Nephron progenitor cell (in vitro differentiated cells): ENCODE measurements at regions not wholly inside any gene's neighbourhood (a gene's known extent, or its start where the extent isn't known, plus 50 kb on each side); places are given as distances from the start of the nearest gene placed in this dataset.

Source experiments
- DNase-seq: peaks from one replicate; pipeline ENCODE4 v3.0.0; 2021
- H3K27ac Mint-ChIP-seq: 2 replicates; pipeline ENCODE4 v1.8.0; 2021; ENCODE audit warnings: mild to moderate bottlenecking, moderate library complexity, mixed read lengths
- H3K27me3 Mint-ChIP-seq: 2 replicates; pipeline ENCODE4 v1.8.0; 2021; ENCODE audit warnings: mild to moderate bottlenecking, low read depth, mixed read lengths; ENCODE audit not compliant: poor library complexity
- H3K36me3 Mint-ChIP-seq: 2 replicates; pipeline ENCODE4 v1.8.0; 2021; ENCODE audit warnings: low read depth, mixed read lengths
- H3K4me1 Mint-ChIP-seq: 2 replicates; pipeline ENCODE4 v1.8.0; 2021; ENCODE audit warnings: mixed read lengths
- H3K4me3 Mint-ChIP-seq: 2 replicates; pipeline ENCODE4 v1.8.0; 2021; ENCODE audit warnings: mild to moderate bottlenecking, moderate library complexity, mixed read lengths
- H3K9me3 Mint-ChIP-seq: 2 replicates; pipeline ENCODE4 v1.8.0; 2021; ENCODE audit warnings: mild to moderate bottlenecking, moderate library complexity, mixed read lengths
- TF ChIP-seq, protein P1 (sequence below): fragments of 200-600 bp; sonication (generic); IDR thresholded peaks from 2 replicates; pipeline ENCODE4 v1.5.0; 2021; ENCODE audit warnings: antibody characterized with exemption

DNA sequence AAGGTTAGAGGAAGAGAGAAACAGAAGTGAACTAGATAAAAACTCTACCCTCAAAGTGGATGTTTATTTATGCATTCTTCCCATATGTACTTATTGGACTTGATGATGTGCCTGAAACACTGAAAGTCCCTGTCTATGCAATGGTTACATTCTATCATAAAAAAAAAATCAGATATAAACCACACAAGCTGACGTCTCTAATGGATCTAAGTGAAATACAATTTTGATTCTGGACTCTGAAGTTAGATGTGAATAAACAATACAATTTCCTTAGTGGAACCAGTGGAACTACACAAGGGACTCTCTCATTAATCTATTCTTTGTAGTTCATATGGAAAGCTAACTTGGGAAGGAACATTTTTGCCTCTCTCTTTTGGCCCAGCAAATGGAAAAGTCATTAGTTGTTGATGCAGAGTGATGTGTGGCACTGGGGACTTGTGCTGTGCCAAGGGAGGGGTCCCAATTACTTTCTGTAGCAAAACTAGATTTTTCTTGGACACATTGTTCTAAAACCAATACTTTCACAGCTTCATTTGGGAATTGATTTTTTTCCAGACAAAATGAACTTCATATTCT is 376.8 kb downstream of the TRIB2 start:
- Mint-ChIP-seq H3K36me3 (no peaks in the 10 kb centered on the region), H3K4me3 (no peak overlapping the region)

DNA sequence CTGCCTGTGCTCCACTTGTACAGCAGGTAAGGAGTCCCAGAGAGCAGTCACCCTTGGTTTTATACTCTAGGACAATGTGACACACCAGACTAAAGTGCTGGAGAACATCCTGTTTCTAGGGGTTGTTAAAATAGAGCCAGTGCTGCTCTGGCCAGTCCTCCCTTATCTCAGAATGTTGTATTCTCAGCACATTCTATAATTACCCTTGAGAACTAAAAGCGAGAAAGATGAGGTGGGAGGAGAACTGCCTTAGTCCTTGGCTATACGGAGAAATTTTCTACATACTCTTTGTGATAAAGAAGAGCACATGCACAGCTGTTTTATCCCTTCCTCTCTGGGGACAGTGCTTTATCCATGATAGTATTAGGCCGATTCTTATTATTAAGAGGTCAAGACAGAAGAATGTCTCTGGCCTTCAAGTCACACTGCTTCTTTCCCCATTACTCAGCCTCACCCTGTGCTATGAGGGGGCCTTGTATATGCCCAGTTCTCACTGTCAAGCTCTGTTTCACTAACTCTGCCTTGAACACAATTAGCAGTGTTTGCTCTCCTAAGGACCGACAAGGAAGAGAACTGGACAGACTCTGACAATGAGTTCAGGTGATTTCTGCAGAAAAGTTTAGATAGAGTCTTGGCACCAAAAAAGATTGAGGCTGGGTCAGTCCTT is 385.8 kb downstream of the TRIB2 start:
- peaks cover 5% of the 10 kb centered on the region for H3K9me3 Mint-ChIP-seq
- H3K27ac Mint-ChIP-seq, result no peak overlapping the region
- H3K27me3 Mint-ChIP-seq, result no peaks in the 10 kb centered on the region
- H3K36me3 Mint-ChIP-seq, result no peaks in the 10 kb centered on the region
- no peaks in the 10 kb centered on the region for H3K4me1 Mint-ChIP-seq
- TF ChIP-seq, protein P1, sequence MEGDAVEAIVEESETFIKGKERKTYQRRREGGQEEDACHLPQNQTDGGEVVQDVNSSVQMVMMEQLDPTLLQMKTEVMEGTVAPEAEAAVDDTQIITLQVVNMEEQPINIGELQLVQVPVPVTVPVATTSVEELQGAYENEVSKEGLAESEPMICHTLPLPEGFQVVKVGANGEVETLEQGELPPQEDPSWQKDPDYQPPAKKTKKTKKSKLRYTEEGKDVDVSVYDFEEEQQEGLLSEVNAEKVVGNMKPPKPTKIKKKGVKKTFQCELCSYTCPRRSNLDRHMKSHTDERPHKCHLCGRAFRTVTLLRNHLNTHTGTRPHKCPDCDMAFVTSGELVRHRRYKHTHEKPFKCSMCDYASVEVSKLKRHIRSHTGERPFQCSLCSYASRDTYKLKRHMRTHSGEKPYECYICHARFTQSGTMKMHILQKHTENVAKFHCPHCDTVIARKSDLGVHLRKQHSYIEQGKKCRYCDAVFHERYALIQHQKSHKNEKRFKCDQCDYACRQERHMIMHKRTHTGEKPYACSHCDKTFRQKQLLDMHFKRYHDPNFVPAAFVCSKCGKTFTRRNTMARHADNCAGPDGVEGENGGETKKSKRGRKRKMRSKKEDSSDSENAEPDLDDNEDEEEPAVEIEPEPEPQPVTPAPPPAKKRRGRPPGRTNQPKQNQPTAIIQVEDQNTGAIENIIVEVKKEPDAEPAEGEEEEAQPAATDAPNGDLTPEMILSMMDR, result no peak
- DNase-seq, result no peak
- H3K4me3 Mint-ChIP-seq, result no peak overlapping the region

More for the DNA sequence above, 376.8 kb downstream of the TRIB2 start:
- no peaks in the 10 kb centered on the region for H3K4me1 Mint-ChIP-seq
- TF ChIP-seq, protein P1, result no peak
- H3K27me3 Mint-ChIP-seq, result no peaks in the 10 kb centered on the region
- no peaks in the 10 kb centered on the region for H3K9me3 Mint-ChIP-seq
- no peak for DNase-seq
- H3K27ac Mint-ChIP-seq, result no peak overlapping the region

DNA sequence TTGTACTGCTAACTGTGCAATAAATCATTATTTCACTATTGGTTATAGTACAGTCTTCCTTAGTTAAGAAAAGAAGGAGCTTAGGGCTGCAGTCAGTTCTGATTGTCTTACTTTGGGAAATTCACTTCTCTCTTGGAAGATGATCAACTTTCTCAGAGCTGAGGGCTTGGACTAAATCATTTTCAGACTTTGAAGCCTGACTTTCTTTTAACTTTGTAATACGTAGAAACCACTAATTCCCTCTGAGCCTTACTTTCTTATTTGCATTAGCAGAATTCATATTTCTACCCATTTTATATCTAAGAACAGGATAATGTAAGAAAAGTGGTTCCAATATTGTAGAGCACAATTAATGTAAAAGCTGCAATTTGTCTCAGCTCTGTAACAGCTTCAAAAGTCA is 386.4 kb downstream of the TRIB2 start:
- Mint-ChIP-seq H3K9me3 (peaks cover 5% of the 10 kb centered on the region), H3K4me1 (no peaks in the 10 kb centered on the region), H3K27me3 (no peaks in the 10 kb centered on the region), H3K36me3 (no peaks in the 10 kb centered on the region), H3K27ac (no peak overlapping the region), H3K4me3 (no peak overlapping the region)
- DNase-seq, result no peak
- TF ChIP-seq, protein P1, result no peak

DNA sequence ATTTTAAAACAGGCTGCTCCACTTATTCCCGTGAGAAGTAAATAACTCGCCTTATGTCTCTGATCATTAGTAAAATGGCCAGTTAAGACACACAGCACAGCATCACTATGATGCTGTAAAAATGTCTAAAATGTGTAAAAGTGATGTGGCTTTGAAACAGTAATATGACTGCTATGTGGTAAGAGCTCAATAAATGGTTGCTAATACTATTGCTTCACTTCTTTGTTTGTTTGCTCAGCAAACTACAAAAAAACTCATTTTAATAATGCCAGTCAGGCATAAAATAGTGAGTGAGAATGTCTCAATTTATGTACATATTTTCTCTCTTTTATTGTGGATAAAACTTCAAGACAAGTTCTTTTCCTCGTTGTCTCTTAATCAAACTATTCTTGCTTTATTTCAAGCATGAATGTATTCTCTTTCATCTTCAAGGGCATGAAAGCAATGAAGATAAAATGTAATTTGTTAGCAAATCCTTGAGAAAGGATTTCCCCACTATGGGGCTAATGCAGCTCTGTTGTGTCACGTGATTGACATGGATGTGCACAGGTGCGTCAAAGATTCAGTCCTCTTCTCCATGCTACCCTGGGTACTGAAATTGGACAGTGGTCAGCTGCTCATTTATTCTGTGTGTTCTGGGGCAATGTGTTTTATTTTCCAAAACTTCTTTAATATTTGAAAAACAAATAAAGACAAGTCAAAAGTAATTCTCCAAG is 387.2 kb downstream of the TRIB2 start:
- H3K4me1 Mint-ChIP-seq, result no peaks in the 10 kb centered on the region
- no peak overlapping the region for H3K27ac Mint-ChIP-seq

DNA sequence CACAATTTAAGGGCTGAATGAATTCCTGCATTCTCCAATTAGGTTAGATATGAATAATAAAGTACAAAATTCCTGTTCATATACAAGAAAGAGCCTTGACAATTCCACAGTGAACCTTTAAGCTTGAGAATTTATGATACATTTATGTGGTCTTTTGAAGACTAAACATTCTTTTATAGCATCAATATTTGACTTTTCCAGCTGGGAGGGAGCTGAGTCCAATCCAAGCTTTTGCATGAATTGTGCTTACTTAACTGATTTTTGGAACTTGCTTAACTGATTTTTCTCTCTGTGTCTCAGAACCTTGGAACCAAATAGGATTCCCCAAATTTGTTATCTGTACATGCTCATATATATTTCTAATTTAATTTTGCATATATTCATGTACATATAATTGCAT is 388.0 kb downstream of the TRIB2 start:
- TF ChIP-seq, protein P1, result no peak
- H3K36me3 Mint-ChIP-seq, result no peaks in the 10 kb centered on the region
- DNase-seq, result no peak
- H3K4me1 Mint-ChIP-seq, result no peaks in the 10 kb centered on the region
- no peaks in the 10 kb centered on the region for H3K9me3 Mint-ChIP-seq
- peaks cover 4% of the 10 kb centered on the region for H3K27me3 Mint-ChIP-seq
- H3K27ac Mint-ChIP-seq, result no peak overlapping the region
- no peak overlapping the region for H3K4me3 Mint-ChIP-seq

More for the DNA sequence above, 387.2 kb downstream of the TRIB2 start:
- Mint-ChIP-seq H3K4me3 (no peak overlapping the region), H3K9me3 (peaks cover 5% of the 10 kb centered on the region), H3K27me3 (no peaks in the 10 kb centered on the region), H3K36me3 (no peaks in the 10 kb centered on the region)
- TF ChIP-seq, protein P1, result no peak
- DNase-seq, result no peak
